H9 (cell line): ENCODE measurements at regions not wholly inside any gene's neighbourhood (a gene's known extent, or its start where the extent isn't known, plus 50 kb on each side); places are given as distances from the start of the nearest gene placed in this dataset.
"Not testable (repeated sequence)": the region's sequence is repeated elsewhere in the genome, so short reads cannot be mapped to it uniquely, and the experiment has no call there.

ENCODE experiments used
- DNase-seq: peaks from one replicate; pipeline ENCODE4 v3.0.0-alpha.2; 2017
- H2AFZ ChIP-seq: one replicate; pipeline ENCODE4 v1.6.1; 2013; ENCODE audit warnings: mild to moderate bottlenecking, low read length, control low read depth, moderate library complexity
- H2AK5ac ChIP-seq: 2 replicates; pipeline ENCODE4 v1.6.1; 2013; ENCODE audit warnings: low read length, control low read depth, mixed read lengths; ENCODE audit not compliant: insufficient read length
- H2BK120ac ChIP-seq: one replicate; pipeline ENCODE4 v1.6.1; 2013; ENCODE audit warnings: low read depth, mild to moderate bottlenecking, low read length, control low read depth, inconsistent platforms; ENCODE audit not compliant: poor library complexity, severe bottlenecking
- H2BK12ac ChIP-seq: 2 replicates; pipeline ENCODE4 v1.6.1; 2013; ENCODE audit warnings: low read length, control low read depth, mixed read lengths, low read depth; ENCODE audit not compliant: insufficient read length
- H2BK15ac ChIP-seq: 2 replicates; pipeline ENCODE4 v1.6.1; 2013; ENCODE audit warnings: low read depth, low read length, control low read depth
- H2BK20ac ChIP-seq: one replicate; pipeline ENCODE4 v1.6.1; 2013; ENCODE audit warnings: low read depth, mild to moderate bottlenecking, low read length, control low read depth, inconsistent platforms; ENCODE audit not compliant: poor library complexity, severe bottlenecking
- H2BK5ac ChIP-seq: 2 replicates; pipeline ENCODE4 v1.6.1; 2013; ENCODE audit warnings: low read length, control low read depth, mixed read lengths; ENCODE audit not compliant: insufficient read length
- H3K14ac ChIP-seq: 2 replicates; pipeline ENCODE4 v1.6.1; 2013; ENCODE audit warnings: low read length, control low read depth; ENCODE audit not compliant: insufficient read depth
- H3K18ac ChIP-seq: 2 replicates; pipeline ENCODE4 v1.6.1; 2013; ENCODE audit warnings: low read depth, mild to moderate bottlenecking, mixed read lengths, low read length, control low read depth; ENCODE audit not compliant: insufficient read length
- H3K23ac ChIP-seq: 2 replicates; pipeline ENCODE4 v1.6.1; 2013; ENCODE audit warnings: low read length, control low read depth, mixed read lengths, low read depth; ENCODE audit not compliant: insufficient read length
- H3K23me2 ChIP-seq: 2 replicates; pipeline ENCODE4 v1.6.1; 2013; ENCODE audit warnings: low read depth, mild to moderate bottlenecking, mixed read lengths, low read length, control low read depth; ENCODE audit not compliant: insufficient read length, poor library complexity, severe bottlenecking
- H3K27ac ChIP-seq: 2 replicates; pipeline ENCODE4 v1.5.1; 2013; ENCODE audit warnings: low read length, control low read depth, mixed read lengths, low read depth; ENCODE audit not compliant: insufficient read length
- H3K27me3 ChIP-seq: 2 replicates; pipeline ENCODE4 v1.6.1; 2013; ENCODE audit warnings: low read length, control low read depth, inconsistent platforms; ENCODE audit not compliant: insufficient read depth
- H3K4ac ChIP-seq: 2 replicates; pipeline ENCODE4 v1.6.1; 2013; ENCODE audit warnings: low read depth, mild to moderate bottlenecking, control low read depth, inconsistent platforms, low read length, moderate library complexity
- H3K4me1 ChIP-seq: 2 replicates; pipeline ENCODE4 v1.6.1; 2013; ENCODE audit warnings: low read length, control low read depth, inconsistent platforms; ENCODE audit not compliant: insufficient read depth
- H3K4me2 ChIP-seq: 2 replicates; pipeline ENCODE4 v1.6.1; 2013; ENCODE audit warnings: low read length, control low read depth, mixed read lengths; ENCODE audit not compliant: insufficient read length, insufficient read depth
- H3K56ac ChIP-seq: 2 replicates; pipeline ENCODE4 v1.6.1; 2013; ENCODE audit warnings: low read depth, mild to moderate bottlenecking, mixed read lengths, low read length, control low read depth; ENCODE audit not compliant: insufficient read length
- H3K79me1 ChIP-seq: 2 replicates; pipeline ENCODE4 v1.6.1; 2013; ENCODE audit warnings: low read depth, mild to moderate bottlenecking, moderate library complexity, low read length, control low read depth, inconsistent platforms; ENCODE audit not compliant: insufficient read depth, poor library complexity, severe bottlenecking
- H3K79me2 ChIP-seq: 2 replicates; pipeline ENCODE4 v1.6.1; 2013; ENCODE audit warnings: low read length, control low read depth, inconsistent platforms; ENCODE audit not compliant: insufficient read depth
- H3K9ac ChIP-seq: 2 replicates; pipeline ENCODE4 v1.6.1; 2013; ENCODE audit warnings: low read length, control low read depth, mixed read lengths; ENCODE audit not compliant: insufficient read length; ENCODE audit errors: extremely low read depth
- H3K9me3 ChIP-seq: one replicate; pipeline ENCODE4 v1.6.1; 2013; ENCODE audit warnings: low read depth, low read length, inconsistent platforms; ENCODE audit not compliant: control insufficient read depth
- H3T11ph ChIP-seq: one replicate; pipeline ENCODE4 v1.6.1; 2013; ENCODE audit warnings: mild to moderate bottlenecking, low read length, control low read depth, inconsistent platforms
- H4K20me1 ChIP-seq: one replicate; pipeline ENCODE4 v1.6.1; 2013; ENCODE audit not compliant: control insufficient read depth, insufficient read length, insufficient read depth
- H4K5ac ChIP-seq: 2 replicates; pipeline ENCODE4 v1.6.1; 2013; ENCODE audit warnings: low read depth, mild to moderate bottlenecking, mixed read lengths, low read length, control low read depth; ENCODE audit not compliant: insufficient read length
- H4K8ac ChIP-seq: replicated peaks from 2 replicates; pipeline ENCODE4 v1.6.1; 2013; ENCODE audit warnings: low read length, control low read depth, mixed read lengths, low read depth; ENCODE audit not compliant: insufficient read length
- H4K91ac ChIP-seq: 2 replicates; pipeline ENCODE4 v1.6.1; 2013; ENCODE audit warnings: low read depth, mild to moderate bottlenecking, moderate library complexity, mixed read lengths, low read length, control low read depth; ENCODE audit not compliant: insufficient read length
- H3K27ac Mint-ChIP-seq, 3 experiments: 2 replicates in 2 of 3; 3 replicates in 1 of 3; pipeline ENCODE4 v1.8.0; 2020 to 2021; ENCODE audit warnings: mixed read lengths in 3 of 3, mild to moderate bottlenecking in 1 of 3, moderate library complexity in 1 of 3
- H3K27me3 Mint-ChIP-seq: 2 replicates; pipeline ENCODE4 v1.8.0; 2021; ENCODE audit warnings: low read depth, mild to moderate bottlenecking, moderate library complexity, mixed read lengths
- H3K36me3 Mint-ChIP-seq, 3 experiments: 2 replicates in 2 of 3; 3 replicates in 1 of 3; pipeline ENCODE4 v1.8.0; 2020 to 2021; ENCODE audit warnings: low read depth in 3 of 3, mixed read lengths in 3 of 3; ENCODE audit not compliant: insufficient read depth in 1 of 3
- H3K4me1 Mint-ChIP-seq, 2 experiments: 2 replicates each; pipeline ENCODE4 v1.8.0; 2020; ENCODE audit warnings: mixed read lengths in 2 of 2
- H3K4me3 Mint-ChIP-seq, 2 experiments: 2 replicates in 1 of 2; 3 replicates in 1 of 2; pipeline ENCODE4 v1.8.0; 2020 to 2021; ENCODE audit warnings: mild to moderate bottlenecking in 2 of 2, mixed read lengths in 2 of 2, moderate library complexity in 1 of 2
- H3K9me3 Mint-ChIP-seq, 2 experiments: 2 replicates in 1 of 2; 3 replicates in 1 of 2; pipeline ENCODE4 v1.8.0; 2020; ENCODE audit warnings: mild to moderate bottlenecking in 2 of 2, mixed read lengths in 2 of 2, moderate library complexity in 1 of 2
- CTCF ChIP-seq: fragments of 200-600 bp; sonication (generic); conservative IDR thresholded peaks from 3 replicates; pipeline ENCODE4 v1.8.0; 2021; ENCODE audit warnings: antibody characterized with exemption, mild to moderate bottlenecking
- WGBS: extraction: QIAGEN DNeasy Blood & Tissue Kit; methylation state at CpG from one replicate; pipeline ENCODE4 v1.1.7; 2013; ENCODE audit warnings: missing lambda C conversion rate, low lambda C conversion rate, mixed read lengths; ENCODE audit not compliant: insufficient read length; ENCODE audit errors: extremely low coverage; 5-methylcytosine and 5-hydroxymethylcytosine counted together

DNA sequence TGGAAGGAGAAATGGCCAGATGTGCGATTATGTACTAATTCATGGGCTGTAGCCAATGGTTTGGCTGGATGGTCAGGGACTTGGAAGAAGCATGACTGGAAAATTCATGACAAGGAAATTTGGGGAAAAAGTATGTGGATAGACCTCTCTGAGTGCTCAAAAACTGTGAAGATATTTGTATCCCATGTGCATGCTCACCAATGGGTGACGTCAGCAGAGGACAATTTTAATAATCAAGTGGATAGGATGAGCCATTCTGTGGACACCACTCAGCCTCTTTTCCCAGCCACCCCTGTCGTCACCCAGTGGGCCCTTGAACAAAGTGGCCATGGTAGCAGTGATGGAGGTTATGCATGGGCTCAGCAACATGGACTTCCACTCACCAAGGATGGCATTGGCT is 490.9 kb upstream of the CBLB start:
- no peak overlapping the region for H4K8ac ChIP-seq
- H3K27ac ChIP-seq = no peak overlapping the region
- no peak overlapping the region for H3K4ac ChIP-seq

DNA sequence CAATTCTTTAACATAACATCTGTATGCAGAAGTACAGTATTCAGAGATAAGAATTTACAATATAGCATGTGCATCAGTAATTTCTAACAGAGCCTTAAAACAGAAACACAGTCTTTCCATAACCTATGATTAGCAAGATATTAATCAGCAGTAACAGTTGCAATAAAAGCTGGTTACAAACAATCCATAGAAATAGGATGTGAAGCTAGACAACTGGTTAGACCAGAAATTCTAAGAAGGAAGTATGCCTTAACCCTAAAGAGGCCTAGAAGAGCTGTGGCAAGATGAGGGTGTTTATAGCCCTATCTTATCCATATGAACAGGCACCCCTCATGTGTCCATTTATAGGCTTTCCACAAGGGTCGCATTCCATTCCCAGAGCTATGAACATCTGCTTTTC is 492.1 kb upstream of the CBLB start:
- not testable (repeated sequence) for H3K56ac ChIP-seq, H4K91ac ChIP-seq, H2BK120ac ChIP-seq, H3K36me3 Mint-ChIP-seq, H3K4me3 Mint-ChIP-seq, H4K20me1 ChIP-seq, H3K18ac ChIP-seq, H3K27ac Mint-ChIP-seq, H3K23ac ChIP-seq, H3K9me3 ChIP-seq, H3K4ac ChIP-seq, H4K8ac ChIP-seq, H2BK15ac ChIP-seq, H3K27ac ChIP-seq, H2BK20ac ChIP-seq, H2BK5ac ChIP-seq, H3K27me3 Mint-ChIP-seq, H3K27me3 ChIP-seq, H2AK5ac ChIP-seq, H3K14ac ChIP-seq, H2BK12ac ChIP-seq, H3K23me2 ChIP-seq, DNase-seq, H4K5ac ChIP-seq, H2AFZ ChIP-seq, H3T11ph ChIP-seq, H3K4me2 ChIP-seq, H3K9me3 Mint-ChIP-seq, H3K79me1 ChIP-seq, H3K4me1 Mint-ChIP-seq, H3K4me1 ChIP-seq, H3K79me2 ChIP-seq, H3K9ac ChIP-seq
- no CpG with 5 or more reads among the region's 1 CpG for WGBS

More for the DNA sequence above, 490.9 kb upstream of the CBLB start:
- no peak overlapping the region for H3K9ac ChIP-seq
- no CpG with 5 or more reads among the region's 3 CpGs for WGBS
- no peak overlapping the region for H3K27ac Mint-ChIP-seq
- no peaks in the 10 kb centered on the region for H3K4me1 ChIP-seq
- no peak overlapping the region for H3K56ac ChIP-seq
- no peak for DNase-seq
- no peaks in the 10 kb centered on the region for H3K23me2 ChIP-seq
- no peak overlapping the region for H3K14ac ChIP-seq
- H2BK20ac ChIP-seq = no peak overlapping the region
- H2AK5ac ChIP-seq = no peak overlapping the region
- no peaks in the 10 kb centered on the region for H3K79me2 ChIP-seq
- no peaks in the 10 kb centered on the region for H3K79me1 ChIP-seq
- H3K27me3 ChIP-seq = no peaks in the 10 kb centered on the region
- peaks cover 0 to 5% of the 10 kb centered on the region in 2 experiments; a peak in 4 of 5 replicates for H3K9me3 Mint-ChIP-seq
- H2BK12ac ChIP-seq = no peak overlapping the region
- H3K4me3 Mint-ChIP-seq = no peak overlapping the region
- no peak overlapping the region for H4K5ac ChIP-seq
- no peak overlapping the region for H4K91ac ChIP-seq
- H3K18ac ChIP-seq = no peak overlapping the region
- no peaks in the 10 kb centered on the region for H4K20me1 ChIP-seq
- no peak overlapping the region for H2BK5ac ChIP-seq
- H3T11ph ChIP-seq = no peak overlapping the region
- no peak overlapping the region for H3K4me2 ChIP-seq
- peaks cover 0 to 10% (median 8%) of the 10 kb centered on the region in 3 experiments; a peak in 3 of 7 replicates for H3K36me3 Mint-ChIP-seq
- no peak overlapping the region for H2BK120ac ChIP-seq
- no peak for TF ChIP-seq CTCF
- H3K4me1 Mint-ChIP-seq = peaks cover 0 to 4% of the 10 kb centered on the region in 2 experiments; a peak in 2 of 4 replicates
- no peaks in the 10 kb centered on the region for H3K27me3 Mint-ChIP-seq
- H2BK15ac ChIP-seq = no peak overlapping the region
- no peak overlapping the region for H2AFZ ChIP-seq
- no peaks in the 10 kb centered on the region for H3K9me3 ChIP-seq
- H3K23ac ChIP-seq = no peak overlapping the region
